ENCODE measurements at regions not wholly inside any gene's neighbourhood (a gene's known extent, or its start where the extent isn't known, plus 50 kb on each side); places are given as distances from the start of the nearest gene placed in this dataset.

DNA sequence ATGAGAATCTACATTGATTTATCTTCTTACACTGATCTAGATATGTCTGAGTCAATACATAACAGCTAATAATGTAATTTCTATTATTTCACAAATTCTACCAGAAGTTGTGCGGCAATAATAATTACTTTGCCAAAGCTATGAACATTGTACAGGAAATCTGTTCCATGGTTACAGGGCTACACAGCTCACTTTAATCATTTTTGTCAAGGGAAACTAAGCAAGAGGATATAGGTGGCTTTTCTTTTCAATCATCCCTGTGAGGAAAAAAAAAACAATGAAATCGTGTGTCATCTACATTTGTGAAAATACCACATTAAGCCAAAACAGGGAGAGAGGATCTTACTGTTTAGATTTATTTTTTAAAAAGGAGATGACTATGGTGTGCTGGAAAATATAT, 717.4 kb downstream of the NR2F1-AS1 start:
- TF ChIP-seq, protein P1, sequence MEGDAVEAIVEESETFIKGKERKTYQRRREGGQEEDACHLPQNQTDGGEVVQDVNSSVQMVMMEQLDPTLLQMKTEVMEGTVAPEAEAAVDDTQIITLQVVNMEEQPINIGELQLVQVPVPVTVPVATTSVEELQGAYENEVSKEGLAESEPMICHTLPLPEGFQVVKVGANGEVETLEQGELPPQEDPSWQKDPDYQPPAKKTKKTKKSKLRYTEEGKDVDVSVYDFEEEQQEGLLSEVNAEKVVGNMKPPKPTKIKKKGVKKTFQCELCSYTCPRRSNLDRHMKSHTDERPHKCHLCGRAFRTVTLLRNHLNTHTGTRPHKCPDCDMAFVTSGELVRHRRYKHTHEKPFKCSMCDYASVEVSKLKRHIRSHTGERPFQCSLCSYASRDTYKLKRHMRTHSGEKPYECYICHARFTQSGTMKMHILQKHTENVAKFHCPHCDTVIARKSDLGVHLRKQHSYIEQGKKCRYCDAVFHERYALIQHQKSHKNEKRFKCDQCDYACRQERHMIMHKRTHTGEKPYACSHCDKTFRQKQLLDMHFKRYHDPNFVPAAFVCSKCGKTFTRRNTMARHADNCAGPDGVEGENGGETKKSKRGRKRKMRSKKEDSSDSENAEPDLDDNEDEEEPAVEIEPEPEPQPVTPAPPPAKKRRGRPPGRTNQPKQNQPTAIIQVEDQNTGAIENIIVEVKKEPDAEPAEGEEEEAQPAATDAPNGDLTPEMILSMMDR (IDR thresholded peaks at IDR 0.05; ENCODE audit: poor library complexity, severe bottlenecking), result no peak
- TF ChIP-seq POLR2AphosphoS5 (IDR thresholded peaks at IDR 0.05) (no peak), EZH2 (IDR thresholded peaks at IDR 0.05; ENCODE audit: borderline replicate concordance, insufficient read depth, low read length, poor library complexity, severe bottlenecking) (no peak), RAD21 (conservative IDR thresholded peaks at IDR 0.05) (no peak), SMC3 (conservative IDR thresholded peaks at IDR 0.05; ENCODE audit: poor library complexity) (no peak), TAF1 (IDR thresholded peaks at IDR 0.05; ENCODE audit: low read depth) (no peak)
